Renal pelvis (tissue), 1 donor: ENCODE measurements at regions not wholly inside any gene's neighbourhood (a gene's known extent, or its start where the extent isn't known, plus 50 kb on each side); places are given as distances from the start of the nearest gene placed in this dataset.
"Not testable (repeated sequence)": the region's sequence is repeated elsewhere in the genome, so short reads cannot be mapped to it uniquely, and the experiment has no call there.

ENCODE experiments used
- DNase-seq: peaks from one replicate; pipeline ENCODE4 v3.0.0-alpha.2; 2013

DNA sequence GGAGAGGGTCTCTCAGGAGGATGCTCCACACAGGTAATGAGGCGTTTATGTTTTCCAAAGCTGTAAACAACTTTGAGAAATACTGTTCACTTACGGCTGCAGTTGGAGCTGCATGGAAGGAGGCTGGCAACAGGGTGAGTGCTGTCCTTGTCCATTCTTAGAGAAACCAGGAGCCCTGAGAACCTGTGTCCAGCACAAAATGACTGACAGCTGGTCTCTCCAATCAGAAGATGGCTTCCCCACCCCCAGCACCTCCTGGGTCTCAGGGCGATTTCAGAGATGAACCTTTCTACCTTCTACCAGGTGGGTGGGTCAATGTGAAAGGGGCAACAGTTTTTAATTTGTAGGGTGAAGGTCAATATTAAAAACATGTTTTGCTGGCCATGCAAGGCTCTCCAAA, 353.6 kb downstream of the NPHP4 start:
- DNase-seq = no peak

DNA sequence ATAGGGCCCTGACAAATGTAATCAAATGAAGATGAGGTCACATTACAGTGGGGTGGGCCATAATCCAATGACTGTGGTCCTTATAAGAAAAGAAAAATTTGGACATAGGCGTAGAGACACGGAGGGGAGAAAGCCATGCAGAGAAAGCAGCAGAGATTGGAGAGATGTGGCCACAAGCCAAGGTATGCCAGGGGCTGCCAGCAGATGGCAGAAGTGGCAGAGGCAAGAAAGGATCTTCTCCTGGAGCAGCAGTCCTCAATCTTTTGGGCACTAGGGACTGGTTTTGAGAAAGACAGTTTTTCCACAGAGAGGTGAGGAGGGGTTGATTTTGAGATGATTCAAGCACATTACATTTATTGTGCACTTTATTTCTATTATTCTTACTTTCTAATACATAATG, 355.1 kb downstream of the NPHP4 start:
- DNase-seq = no peak

DNA sequence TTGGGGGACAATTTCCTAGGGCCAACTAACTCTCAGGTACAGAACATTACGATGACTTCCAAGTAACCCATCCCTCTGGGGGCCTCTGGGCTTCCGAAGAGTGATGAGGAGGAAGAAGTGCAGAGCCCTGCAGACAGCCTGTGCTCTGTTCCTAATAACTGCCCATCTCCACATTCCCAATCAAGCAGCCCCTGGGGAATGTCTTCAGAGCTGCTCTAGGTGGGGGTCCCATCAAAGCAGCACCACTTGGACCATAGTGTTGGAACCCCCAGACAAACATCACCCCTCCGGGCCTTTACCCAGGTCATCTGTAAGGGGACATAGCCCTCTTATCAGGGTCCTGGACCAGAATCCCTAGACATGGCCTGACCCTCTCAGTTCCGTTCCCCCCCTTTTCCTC, 357.3 kb downstream of the NPHP4 start:
- DNase-seq = no peak

DNA sequence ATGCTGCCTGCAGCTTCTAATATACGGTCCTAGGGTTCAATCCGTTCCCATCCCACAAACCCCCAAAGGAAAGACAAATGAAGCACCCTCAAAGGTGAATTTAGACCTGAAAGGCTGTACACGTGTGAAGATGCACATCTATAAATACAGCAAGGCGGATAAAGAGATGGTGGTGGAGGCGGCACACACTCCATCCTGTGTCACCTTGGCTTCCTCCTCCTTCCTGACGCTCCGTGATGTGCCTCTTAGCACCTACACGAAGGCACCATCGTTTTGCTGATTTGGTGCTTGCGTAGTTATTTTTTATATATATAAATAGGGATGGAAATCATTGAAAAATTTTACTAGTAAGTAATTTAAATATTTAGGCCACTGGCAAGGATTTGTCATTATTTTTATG, 359.4 kb downstream of the NPHP4 start:
- DNase-seq = no peak

DNA sequence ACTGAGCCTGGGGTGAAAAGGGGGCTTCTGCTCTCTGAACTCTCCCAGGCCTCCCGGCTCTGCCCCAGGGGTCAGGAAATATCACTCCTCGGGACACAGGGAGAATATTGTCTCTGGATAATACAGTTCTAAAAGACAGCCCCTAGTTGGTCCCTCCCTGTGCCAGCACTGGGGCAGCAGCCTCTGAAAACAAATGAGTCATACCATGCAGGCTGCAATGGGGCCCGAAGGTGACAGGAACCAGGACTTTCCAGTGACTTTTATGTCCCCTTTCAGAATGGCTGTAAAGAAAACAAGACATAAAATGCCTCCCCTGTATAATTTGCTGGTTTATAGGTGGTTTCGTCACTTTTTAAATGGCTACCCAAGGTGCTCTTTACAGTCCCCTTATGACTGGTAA, 360.0 kb downstream of the NPHP4 start:
- DNase-seq = no peak

DNA sequence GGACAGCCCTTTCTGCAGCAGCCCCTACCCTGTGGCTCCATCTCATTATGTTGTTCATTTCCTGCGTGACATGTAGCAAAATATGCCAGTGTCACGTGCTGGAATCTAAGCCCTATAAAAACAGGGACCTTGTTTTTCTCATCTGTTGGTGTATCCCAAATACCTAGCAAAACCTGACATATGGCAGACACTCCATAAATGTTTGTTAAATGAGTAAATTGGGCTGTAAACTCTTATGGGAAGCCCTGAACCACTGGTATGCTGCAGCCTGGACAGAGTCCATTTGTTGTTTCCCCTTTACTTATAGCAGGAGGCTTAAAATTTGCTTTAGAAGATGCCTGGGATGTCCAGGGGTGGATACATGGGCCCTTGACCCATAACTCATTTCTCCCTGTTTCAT, 363.8 kb downstream of the NPHP4 start:
- no peak for DNase-seq

DNA sequence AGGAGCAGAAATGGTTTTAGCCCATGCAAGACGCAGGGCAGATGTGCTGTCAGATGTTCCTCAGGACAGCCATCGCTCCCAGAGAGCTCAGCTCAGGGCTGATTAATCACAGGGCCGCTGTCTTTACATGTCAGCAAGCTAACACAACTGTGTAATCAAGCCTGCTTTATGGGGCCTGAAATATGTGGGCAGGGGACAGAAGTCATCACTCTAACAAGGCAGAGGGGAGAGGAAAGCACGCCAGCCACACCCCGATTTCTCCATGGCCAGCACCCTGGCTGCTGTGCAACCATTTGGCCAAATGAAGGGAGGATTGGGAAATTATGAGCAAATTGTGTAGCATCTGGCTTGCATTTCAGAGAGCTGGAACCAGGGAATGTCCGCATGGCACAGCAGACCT, 368.8 kb downstream of the NPHP4 start:
- peak; percentile 29 for DNase-seq

DNA sequence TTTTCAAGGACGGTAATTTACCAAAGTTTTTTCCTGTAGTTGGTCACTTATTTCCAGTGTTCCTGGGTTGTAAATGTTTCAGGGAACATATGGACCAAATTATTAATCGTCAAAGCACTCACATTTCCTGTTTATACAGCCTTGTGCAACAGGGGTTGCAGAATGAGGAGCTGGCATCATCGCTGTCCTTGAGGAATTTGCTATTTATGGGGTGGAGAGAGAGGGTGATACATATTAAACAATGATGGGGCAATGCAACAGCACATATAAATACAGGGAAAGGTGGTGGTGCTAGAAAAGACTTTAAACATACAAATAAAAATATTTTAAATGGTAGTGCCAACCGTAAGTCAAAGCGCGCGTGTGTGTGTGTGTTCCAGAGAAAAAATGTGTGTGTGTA, 369.8 kb downstream of the NPHP4 start:
- DNase-seq = no peak

DNA sequence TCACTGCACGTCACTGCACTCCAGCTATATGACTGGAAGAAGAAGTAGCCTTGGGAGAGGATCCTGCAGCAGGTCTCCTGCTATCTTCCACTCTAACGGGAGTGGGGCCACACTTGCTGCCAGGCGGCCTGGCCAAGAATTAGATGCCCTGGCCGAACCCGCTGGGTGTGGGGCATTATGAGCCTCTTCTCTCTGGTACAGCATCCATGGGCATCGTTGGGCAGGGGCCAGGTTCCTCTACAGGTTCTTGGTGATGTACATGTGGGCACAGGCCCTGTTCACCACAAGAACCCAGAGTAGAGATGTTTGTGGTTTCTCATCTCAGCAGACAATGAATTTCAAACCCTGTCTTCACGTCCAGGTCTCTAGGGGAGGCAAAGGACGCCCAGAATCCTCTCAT, 370.5 kb downstream of the NPHP4 start:
- DNase-seq = no peak

DNA sequence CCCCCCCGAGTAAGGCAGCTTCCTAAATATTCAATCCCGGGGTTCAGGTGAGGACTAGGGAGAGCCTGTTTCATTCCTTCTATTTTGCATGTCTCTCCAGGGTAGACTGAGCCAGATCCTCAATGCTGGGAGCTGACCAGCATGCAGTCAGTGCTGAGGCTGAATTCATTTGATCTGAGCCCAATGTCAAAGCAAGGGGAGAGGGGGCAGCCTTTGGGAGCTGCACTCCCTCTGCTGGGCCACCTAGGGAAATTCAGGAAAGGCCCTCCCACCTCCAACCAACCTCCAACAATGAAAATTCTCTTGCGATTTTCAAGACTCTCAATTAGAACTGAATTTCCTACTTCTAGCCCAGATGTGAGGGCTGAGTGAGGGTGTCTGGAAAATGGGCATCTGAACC, 371.2 kb downstream of the NPHP4 start:
- peak; percentile 60 for DNase-seq

DNA sequence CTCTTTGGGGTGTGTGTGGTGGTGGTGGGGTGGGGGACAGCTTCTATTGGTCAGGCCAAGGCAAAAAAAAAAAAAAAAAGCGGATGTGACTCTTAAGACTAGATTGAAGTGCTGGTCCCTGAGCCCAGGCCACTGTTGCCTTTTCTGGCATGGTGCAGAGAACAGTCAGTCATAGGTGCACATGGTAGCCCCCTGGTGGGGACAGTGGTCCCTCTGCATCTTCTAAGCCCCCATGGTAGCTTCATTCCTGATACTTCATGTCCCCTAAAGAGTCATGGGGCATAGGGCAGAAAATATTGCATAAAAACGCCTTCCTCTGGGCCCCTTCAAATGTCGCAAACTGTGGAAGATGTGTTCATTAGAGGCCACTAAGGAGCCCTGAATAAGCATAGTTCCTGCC, 371.8 kb downstream of the NPHP4 start:
- no peak for DNase-seq

DNA sequence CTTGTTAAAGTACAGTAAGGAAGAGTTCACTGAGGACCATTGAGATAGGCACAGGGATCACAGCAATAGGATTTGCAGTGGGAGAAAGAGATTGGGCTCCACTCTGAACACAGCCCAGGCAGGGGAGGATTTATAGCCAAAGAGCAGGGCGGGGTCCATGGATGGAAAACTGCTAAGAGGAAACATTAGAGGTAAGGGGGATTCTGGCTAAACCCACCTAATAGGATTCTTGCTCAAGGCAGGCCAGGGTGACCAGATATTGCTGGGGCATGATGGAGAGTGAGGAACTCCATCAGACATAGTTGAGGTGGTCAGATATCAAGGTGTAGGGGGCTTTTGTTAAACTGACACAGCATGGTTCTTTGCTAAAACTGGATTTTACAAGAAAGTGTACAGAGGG, 372.8 kb downstream of the NPHP4 start:
- no peak for DNase-seq

DNA sequence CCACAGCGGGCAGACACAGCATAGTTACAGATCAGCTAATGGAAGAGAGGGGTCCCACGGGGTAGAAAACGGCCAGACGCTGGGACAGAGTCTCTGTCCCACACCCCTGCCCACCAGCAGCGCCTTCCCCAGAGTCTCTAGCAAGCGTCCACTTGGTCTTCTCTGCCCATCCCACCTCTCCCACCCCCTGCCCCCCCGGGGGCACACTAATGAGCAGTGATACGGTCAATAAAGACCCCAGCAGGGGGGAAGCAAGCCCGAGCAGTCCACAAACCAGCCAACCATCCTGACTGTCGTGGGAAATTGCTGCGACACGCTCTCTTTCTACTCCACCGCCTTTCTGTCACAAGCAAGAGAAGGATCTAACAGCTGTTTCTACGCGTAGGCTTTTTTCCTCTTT, 374.7 kb downstream of the NPHP4 start:
- no peak for DNase-seq

DNA sequence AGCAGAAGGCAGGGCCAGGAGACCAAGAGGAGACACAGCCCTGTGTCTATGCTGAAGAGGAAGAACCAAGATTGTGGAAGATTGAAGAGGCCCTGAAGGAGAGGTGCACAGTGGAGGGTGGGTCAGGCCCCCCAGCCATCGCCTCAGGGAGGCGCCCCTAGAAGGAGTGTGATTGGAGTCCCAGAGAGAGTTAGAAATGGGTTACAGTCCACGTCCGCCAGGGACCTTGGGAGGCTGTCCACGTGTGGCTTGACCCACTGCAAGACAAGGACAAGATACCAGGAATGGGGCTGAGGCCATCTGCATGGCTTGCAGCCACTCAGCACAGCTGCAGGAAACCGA, 375.1 kb downstream of the NPHP4 start:
- DNase-seq = no peak

DNA sequence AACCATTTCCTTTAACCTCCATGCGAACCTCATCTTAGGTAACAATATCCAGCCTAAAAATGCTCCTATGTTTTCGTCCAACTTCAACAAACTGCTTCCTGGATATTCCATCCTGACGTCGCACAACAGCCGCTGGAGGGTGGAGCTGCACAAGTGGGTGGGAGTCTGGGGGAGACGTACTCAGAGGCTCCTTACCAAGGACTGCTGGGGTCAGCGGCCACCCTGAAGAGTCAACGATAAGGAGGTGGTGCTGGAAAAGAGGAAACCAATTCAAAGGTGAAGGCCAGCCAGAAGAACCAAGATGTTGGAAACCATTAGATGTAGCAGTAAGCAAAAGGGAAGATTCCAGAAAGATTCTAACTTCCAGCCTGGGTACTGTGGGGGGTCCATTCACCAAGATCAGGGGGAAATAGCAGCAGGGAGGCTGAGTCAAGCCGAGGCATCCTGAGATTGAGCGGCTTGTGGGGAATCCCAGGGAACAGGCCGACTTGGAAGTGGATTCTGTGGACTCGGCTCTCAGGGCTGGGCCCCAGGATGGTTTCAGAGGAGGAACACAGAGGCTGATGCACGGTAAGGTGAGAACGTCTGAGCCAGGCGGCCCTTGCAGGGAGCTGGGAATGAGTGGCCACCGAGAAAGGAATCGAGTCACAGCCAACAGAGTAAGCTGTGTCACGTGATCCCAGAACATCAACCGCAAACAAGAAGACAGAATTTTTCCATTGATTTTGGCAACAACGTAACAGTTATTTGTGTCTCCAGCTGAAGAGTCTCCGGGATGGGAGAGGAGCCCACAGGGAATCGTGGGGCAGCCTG, 375.7 kb downstream of the NPHP4 start:
- no peak for DNase-seq

DNA sequence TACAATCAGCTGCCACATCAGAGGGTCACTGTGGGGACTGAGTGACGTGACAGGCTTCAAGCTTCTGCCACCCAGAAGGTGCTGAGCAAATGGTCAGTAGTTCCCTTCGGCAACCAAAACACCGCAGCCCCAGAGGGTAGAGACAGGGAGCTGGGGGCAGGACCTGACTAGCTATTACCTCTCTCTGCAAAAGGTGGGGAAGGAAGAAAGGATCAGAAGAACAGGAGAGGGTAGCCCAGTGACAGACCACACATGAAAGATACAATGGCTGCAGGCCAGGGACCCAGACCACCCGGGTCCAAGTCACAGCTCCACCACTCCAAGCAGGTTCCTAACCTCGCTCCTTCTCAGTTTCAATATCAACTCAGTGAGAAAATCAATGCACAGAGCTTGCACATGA, 377.1 kb downstream of the NPHP4 start:
- DNase-seq = no peak

DNA sequence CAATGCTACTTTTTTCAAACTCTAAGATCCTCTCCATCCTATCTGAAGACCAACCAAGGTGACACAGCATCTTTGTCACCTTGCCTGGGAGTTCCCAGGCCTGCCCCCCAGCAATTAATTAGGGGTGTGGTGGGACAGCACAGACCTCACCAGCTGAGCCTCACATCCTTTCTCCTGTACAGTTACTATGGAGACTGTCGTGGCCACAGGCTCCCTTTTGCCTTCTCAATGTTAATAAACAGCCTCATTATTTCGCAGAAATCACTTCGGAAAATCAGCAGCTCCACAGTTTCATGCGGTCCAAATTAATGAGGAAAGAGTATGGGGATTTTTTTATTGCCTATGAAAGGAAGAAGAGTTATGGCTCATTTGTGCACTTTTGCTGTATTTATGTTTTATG, 378.3 kb downstream of the NPHP4 start:
- no peak for DNase-seq

DNA sequence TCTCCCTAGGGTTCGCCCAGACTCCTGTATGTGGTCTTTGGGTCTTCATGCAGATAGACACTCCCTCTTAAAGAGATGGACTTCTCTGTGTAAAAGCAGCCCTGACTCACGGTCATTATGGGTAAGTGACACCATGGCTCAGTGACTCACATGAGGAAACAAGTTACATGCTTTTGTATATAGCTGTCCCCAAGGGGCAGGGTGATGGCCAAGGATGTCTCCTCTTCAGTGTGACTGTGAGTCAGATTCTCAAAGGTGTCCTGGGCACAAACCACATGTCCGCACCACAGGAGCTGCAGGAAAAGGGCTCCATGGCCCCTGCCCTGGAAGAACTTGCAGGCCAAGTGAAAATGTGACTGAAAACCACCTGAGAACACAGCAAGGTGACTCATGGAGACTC, 380.4 kb downstream of the NPHP4 start:
- DNase-seq = no peak

DNA sequence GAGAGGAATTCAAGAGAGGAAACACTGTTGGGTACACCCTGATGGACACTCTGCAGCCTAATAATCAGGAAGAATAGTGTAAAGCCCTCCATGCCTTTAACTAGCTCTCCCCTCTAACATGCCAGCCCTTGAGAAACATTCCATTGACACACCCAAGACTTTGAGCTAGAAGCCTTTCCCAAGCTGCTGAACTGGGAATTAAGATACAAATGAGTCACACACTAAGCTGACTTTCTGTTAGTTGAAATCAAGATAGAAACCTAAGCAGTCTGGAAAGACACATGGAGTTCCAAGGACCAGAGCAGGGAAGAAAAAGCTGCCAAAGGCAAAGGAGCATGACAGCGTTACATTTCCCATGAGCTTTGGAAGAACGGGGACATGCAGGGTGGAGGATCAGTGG, 380.8 kb downstream of the NPHP4 start:
- DNase-seq = no peak

DNA sequence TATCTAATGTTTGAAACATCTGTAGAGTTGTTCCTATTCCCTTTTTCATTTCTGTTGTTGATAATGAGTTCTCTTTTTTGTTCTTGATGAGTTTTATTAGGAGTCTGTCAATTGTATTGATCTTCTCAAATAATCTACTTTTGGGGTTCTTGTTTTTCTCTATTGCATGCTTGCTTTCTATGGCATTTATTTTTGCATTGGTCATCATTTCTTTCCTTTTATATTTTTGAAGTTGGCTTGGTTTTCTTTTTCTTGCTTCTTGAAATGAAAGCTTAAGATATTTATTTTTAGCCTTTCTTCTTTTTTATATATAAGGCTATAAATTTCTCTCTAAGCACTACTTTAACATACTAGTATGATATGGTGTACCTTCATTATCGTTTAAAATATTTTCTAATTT, 381.8 kb downstream of the NPHP4 start:
- DNase-seq = no peak

DNA sequence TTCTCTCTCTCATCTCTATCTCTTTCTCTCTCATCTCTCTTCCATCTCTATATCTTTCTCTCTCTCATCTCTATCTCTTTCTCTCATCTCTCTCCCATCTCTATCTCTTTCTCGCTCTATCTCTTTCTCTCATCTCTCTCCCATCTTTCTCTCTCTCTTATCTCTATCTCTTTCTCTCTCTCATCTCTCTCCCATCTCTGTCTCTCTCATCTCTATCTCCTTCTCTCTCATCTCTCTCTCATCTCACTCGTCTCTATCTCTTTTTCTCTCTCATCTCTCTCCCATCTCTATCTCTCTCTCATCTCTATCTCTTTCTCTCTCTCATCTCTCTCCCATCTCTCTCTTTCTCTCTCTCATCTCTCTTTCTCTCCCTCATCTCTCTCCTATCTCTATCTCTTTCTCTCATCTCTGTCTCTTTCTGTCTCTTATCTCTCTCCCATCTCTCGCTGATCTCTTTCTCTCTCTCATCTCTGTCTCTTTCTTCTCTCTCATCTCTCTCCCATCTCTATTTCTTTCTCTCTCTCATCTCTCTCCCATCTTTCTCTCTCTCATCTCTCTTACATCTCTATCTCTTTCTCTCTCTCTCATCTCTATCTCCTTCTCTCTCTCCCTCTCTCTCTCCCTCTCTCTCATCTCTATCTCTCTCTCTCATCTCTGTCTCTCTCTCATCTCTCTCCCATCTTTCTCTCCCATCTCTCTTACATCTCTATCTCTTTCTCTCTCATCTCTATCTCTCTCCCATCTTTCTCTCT, 388.7 kb downstream of the NPHP4 start:
- DNase-seq = no peak

DNA sequence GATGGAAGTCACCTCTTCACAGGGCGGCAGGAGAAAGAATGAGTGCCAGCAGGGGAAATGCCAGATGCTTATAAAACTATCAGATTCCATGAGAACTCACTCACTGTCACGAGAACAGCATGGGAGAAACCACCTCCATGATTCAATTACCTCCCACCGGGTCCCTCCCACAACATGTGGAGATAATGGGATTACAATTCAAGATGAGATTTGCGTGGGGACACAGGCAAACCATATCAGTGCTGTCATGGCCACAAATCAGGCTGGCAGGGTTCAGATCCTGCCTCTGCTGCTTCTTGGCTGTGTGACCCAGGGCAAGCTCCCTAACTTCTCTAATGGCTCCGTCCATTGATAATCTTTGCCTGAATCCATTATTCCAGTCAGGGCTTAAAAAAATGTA, 389.5 kb downstream of the NPHP4 start:
- not testable (repeated sequence) for DNase-seq

DNA sequence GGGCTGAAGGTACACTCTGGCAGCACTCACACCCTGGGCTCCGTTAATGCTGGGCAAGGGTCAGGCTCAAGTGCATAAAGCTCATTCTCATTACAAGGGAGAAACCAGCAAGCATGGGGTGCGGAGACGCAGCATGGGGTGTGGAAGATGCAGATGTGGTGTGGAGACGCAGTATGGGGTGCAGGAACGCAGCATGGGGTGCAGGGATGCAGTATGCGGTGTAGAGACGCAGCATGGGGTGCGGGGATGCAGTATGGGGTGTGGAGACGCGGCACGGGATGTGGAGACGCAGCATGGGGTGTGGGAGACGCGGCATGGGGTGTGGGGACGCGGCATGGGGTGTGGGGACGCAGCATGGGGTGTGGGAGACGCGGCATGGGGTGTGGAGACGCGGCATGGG, 390.7 kb downstream of the NPHP4 start:
- no peak for DNase-seq

DNA sequence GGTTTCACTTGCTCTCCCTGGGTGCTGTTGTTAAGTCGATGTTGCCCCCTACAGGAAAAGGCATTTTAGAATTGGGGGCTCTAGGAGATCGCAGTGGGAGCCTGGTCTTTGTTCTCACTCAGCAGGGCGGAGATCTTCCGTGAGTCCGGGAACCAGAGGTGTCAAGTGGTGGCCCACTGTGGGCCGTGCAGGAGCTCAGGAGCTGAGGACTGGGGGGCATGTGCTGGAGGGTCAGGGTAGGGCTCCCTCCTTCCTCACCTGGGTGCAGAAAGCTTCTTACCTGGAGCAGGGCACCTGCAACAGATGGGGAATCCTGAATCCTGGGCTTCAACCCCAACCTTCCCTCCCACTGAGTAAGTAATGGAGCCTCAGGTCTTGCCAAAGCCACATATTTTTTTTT, 392.7 kb downstream of the NPHP4 start:
- no peak for DNase-seq
